ENCODE measurements at regions not wholly inside any gene's neighbourhood (a gene's known extent, or its start where the extent isn't known, plus 50 kb on each side); places are given as distances from the start of the nearest gene placed in this dataset.

- Histone ChIP-seq H3K79me2 (ENCODE audit: low read length) (no peaks in the 10 kb centered on the region), H3K27ac (ENCODE audit: low read length) (no peak overlapping the region), H3K4me1 (ENCODE audit: low read length) (no peaks in the 10 kb centered on the region), H3F3A (ENCODE audit: insufficient read depth, low read length) (no peaks in the 10 kb centered on the region), H3K4me3 (ENCODE audit: low read length) (no peak overlapping the region), H3K9ac (ENCODE audit: low read length) (no peak overlapping the region), H3K9me3 (replicated peaks; ENCODE audit: insufficient read depth, low read length) (no peaks in the 10 kb centered on the region), H3K36me3 (replicated peaks; ENCODE audit: insufficient read depth, low read length) (no peaks in the 10 kb centered on the region), H4K20me1 (ENCODE audit: insufficient read depth, low read length) (no peaks in the 10 kb centered on the region), H2AFZ (ENCODE audit: low read length) (no peak overlapping the region), H3K9me2 (replicated peaks; ENCODE audit: insufficient read depth, low read length) (no peaks in the 10 kb centered on the region), H3K27me3 (replicated peaks; ENCODE audit: insufficient read depth, low read length) (no peaks in the 10 kb centered on the region), H3K4me2 (ENCODE audit: low read depth, low read length) (no peak overlapping the region)
- no peak for DNase-seq
- TF ChIP-seq CTCF (IDR thresholded peaks at IDR 0.05; ENCODE audit: low read length) (no peak), EZH2 (optimal IDR thresholded peaks at IDR 0.05; ENCODE audit: low read depth, low read length) (no peak), EZH2phosphoT487 (IDR thresholded peaks at IDR 0.05; ENCODE audit: low read length) (no peak)
These were observed 75.0 kb upstream of the FHIP2A start for GRCh38 chr10:114746531-114746930.

- DNase-seq = no peak
- H3K79me2 ChIP-seq (ENCODE audit: low read length) = no peaks in the 10 kb centered on the region
- no peak overlapping the region for H3K27ac ChIP-seq (ENCODE audit: low read length)
- no peak for TF ChIP-seq EZH2phosphoT487 (IDR thresholded peaks at IDR 0.05; ENCODE audit: low read length)
- no peak for TF ChIP-seq CTCF (IDR thresholded peaks at IDR 0.05; ENCODE audit: low read length)
- TF ChIP-seq EZH2 (optimal IDR thresholded peaks at IDR 0.05; ENCODE audit: low read depth, low read length) = no peak
- H3K4me2 ChIP-seq (ENCODE audit: low read depth, low read length) = no peak overlapping the region
- no peaks in the 10 kb centered on the region for H3K36me3 ChIP-seq (replicated peaks; ENCODE audit: insufficient read depth, low read length)
- H3K9ac ChIP-seq (ENCODE audit: low read length) = no peak overlapping the region
- no peaks in the 10 kb centered on the region for H3K9me2 ChIP-seq (replicated peaks; ENCODE audit: insufficient read depth, low read length)
- H3K4me3 ChIP-seq (ENCODE audit: low read length) = no peak overlapping the region
- H4K20me1 ChIP-seq (ENCODE audit: insufficient read depth, low read length) = no peaks in the 10 kb centered on the region
- H3K4me1 ChIP-seq (ENCODE audit: low read length) = no peaks in the 10 kb centered on the region
- H3K9me3 ChIP-seq (replicated peaks; ENCODE audit: insufficient read depth, low read length) = no peaks in the 10 kb centered on the region
- no peaks in the 10 kb centered on the region for H3F3A ChIP-seq (ENCODE audit: insufficient read depth, low read length)
- H2AFZ ChIP-seq (ENCODE audit: low read length) = no peak overlapping the region
- H3K27me3 ChIP-seq (replicated peaks; ENCODE audit: insufficient read depth, low read length) = no peaks in the 10 kb centered on the region
These were observed 73.3 kb upstream of the FHIP2A start for GRCh38 chr10:114748241-114748640.

GRCh38 chr10:114749014-114749413 is 72.6 kb upstream of the FHIP2A start:
- Histone ChIP-seq H3K9me2 (replicated peaks; ENCODE audit: insufficient read depth, low read length) (no peaks in the 10 kb centered on the region), H2AFZ (ENCODE audit: low read length) (no peak overlapping the region), H3K27me3 (replicated peaks; ENCODE audit: insufficient read depth, low read length) (no peaks in the 10 kb centered on the region), H3K79me2 (ENCODE audit: low read length) (no peaks in the 10 kb centered on the region), H4K20me1 (ENCODE audit: insufficient read depth, low read length) (no peaks in the 10 kb centered on the region), H3K9me3 (replicated peaks; ENCODE audit: insufficient read depth, low read length) (no peaks in the 10 kb centered on the region), H3K27ac (ENCODE audit: low read length) (no peak overlapping the region), H3K4me2 (ENCODE audit: low read depth, low read length) (no peak overlapping the region), H3K4me1 (ENCODE audit: low read length) (no peaks in the 10 kb centered on the region), H3K4me3 (ENCODE audit: low read length) (no peak overlapping the region), H3F3A (ENCODE audit: insufficient read depth, low read length) (no peaks in the 10 kb centered on the region), H3K9ac (ENCODE audit: low read length) (no peak overlapping the region), H3K36me3 (replicated peaks; ENCODE audit: insufficient read depth, low read length) (no peaks in the 10 kb centered on the region)
- DNase-seq = no peak
- TF ChIP-seq EZH2phosphoT487 (IDR thresholded peaks at IDR 0.05; ENCODE audit: low read length) (no peak), CTCF (IDR thresholded peaks at IDR 0.05; ENCODE audit: low read length) (no peak), EZH2 (optimal IDR thresholded peaks at IDR 0.05; ENCODE audit: low read depth, low read length) (no peak)
